Body of pancreas (tissue), 4 donors: ENCODE measurements at regions not wholly inside any gene's neighbourhood (a gene's known extent, or its start where the extent isn't known, plus 50 kb on each side); places are given as distances from the start of the nearest gene placed in this dataset.

Experiments
- ATAC-seq: fragments of 150-250 bp; one replicate; pipeline ENCODE4 v1.9.1; 2016
- DNase-seq, 4 donors: peaks; one replicate each; pipeline ENCODE4 v3.0.0-alpha.2; 2019
- H3K27ac ChIP-seq, 4 donors: fragments of 200-600 bp; sonication (generic); 1 replicate in 3 of 4; 2 replicates in 1 of 4; pipeline versions ENCODE4 v1.5.1 to v1.6.1; 2016 to 2019; ENCODE audit warnings: mild to moderate bottlenecking in 1 of 4, mixed read lengths in 1 of 4, moderate library complexity in 1 of 4
- H3K27me3 ChIP-seq, 2 donors: fragments of 200-600 bp; sonication (generic); one replicate each; pipeline ENCODE4 v1.6.0; 2016; ENCODE audit warnings: mild to moderate bottlenecking in 1 of 2
- H3K36me3 ChIP-seq, 2 donors: fragments of 200-600 bp; sonication (generic); replicated peaks in 1 of 2; 2 replicates each; pipeline ENCODE4 v1.5.1; 2016; ENCODE audit warnings: low read depth in 2 of 2; ENCODE audit not compliant: insufficient read depth in 1 of 2
- H3K4me1 ChIP-seq: fragments of 200-600 bp; sonication (generic); one replicate; pipeline ENCODE4 v1.6.0; 2016
- H3K4me3 ChIP-seq, 2 donors: fragments of 200-600 bp; sonication (generic); 1 replicate in 1 of 2; 2 replicates in 1 of 2; pipeline ENCODE4 v1.5.1; 2016 to 2019
- H3K9me3 ChIP-seq, 3 donors: fragments of 200-600 bp; sonication (generic); 1 replicate in 2 of 3; 2 replicates in 1 of 3; pipeline ENCODE4 v1.5.1; 2016
- CTCF ChIP-seq, 7 experiments: fragments of 450-650 bp in 4 of 7; fragments of 200-600 bp in 3 of 7; sonication (generic) in 3 of 7; IDR thresholded peaks; one replicate each; pipeline ENCODE4 v1.5.1; 2016 to 2019; ENCODE audit warnings: antibody characterized with exemption in 7 of 7
- POLR2A ChIP-seq, 3 donors: fragments of 450-650 bp; IDR thresholded peaks; one replicate each; pipeline ENCODE4 v1.6.1; 2016; ENCODE audit warnings: antibody characterized with exemption in 3 of 3, mild to moderate bottlenecking in 2 of 3
- WGBS, 2 donors: methylation state at CpG; one replicate each; pipeline ENCODE4 v1.1.5; 2017; 5-methylcytosine and 5-hydroxymethylcytosine counted together
- intact Hi-C: fragments of 100-400 bp; cut with DNase I; formaldehyde crosslinking; loops from one replicate; pipeline ENCODE4 v1.15.1; 2023

DNA sequence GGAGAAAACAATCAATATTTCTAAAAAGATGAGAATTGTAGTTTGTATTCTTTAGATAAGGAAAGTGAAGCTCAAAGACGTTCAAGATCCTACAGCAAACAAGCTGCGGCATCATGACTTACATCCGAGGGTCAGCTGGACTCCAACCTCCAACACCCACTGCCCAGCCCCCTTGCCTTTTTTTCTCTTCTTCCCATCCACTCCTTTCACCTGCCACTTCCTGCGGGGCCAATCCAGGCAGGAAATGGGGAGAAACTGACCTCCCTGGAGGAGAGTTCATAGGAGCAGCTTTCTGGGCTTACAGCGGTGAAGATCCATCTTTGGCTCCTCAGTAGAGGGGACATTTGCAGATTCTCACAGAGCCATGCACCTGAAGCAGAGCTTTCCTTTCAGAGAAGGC, 361.5 kb downstream of the PTPRU start:
- no peak for ATAC-seq
- intact Hi-C loops = no loop called here
- DNase-seq = no peak
- Histone ChIP-seq H3K27me3 (no peaks in the 10 kb centered on the region), H3K4me3 (no peak overlapping the region), H3K4me1 (no peaks in the 10 kb centered on the region), H3K27ac (no peak overlapping the region), H3K36me3 (no peaks in the 10 kb centered on the region), H3K9me3 (no peaks in the 10 kb centered on the region)
- TF ChIP-seq CTCF (IDR thresholded peaks at IDR 0.05) (no peak), POLR2A (IDR thresholded peaks at IDR 0.05) (no peak)
- 62 to 65% methylated on average over 5 of the region's 5 CpGs for WGBS, 2 donors

- Histone ChIP-seq H3K36me3 (no peaks in the 10 kb centered on the region), H3K4me3 (no peak overlapping the region), H3K27ac (no peak overlapping the region), H3K27me3 (no peaks in the 10 kb centered on the region), H3K9me3 (no peaks in the 10 kb centered on the region), H3K4me1 (no peaks in the 10 kb centered on the region)
- DNase-seq (no peak), ATAC-seq (no peak)
- WGBS, 2 donors = 70 to 71% methylated on average over 4 of the region's 4 CpGs
- TF ChIP-seq CTCF (IDR thresholded peaks at IDR 0.05) = no peak
- TF ChIP-seq POLR2A (IDR thresholded peaks at IDR 0.05) = no peak
- intact Hi-C loops = no loop called here
Measured at GRCh38 chr1:29593601-29594382, 357.5 kb downstream of the PTPRU start.

- H3K4me3 ChIP-seq = no peak overlapping the region
- no peaks in the 10 kb centered on the region for H3K36me3 ChIP-seq
- no peaks in the 10 kb centered on the region for H3K9me3 ChIP-seq
- TF ChIP-seq CTCF (IDR thresholded peaks at IDR 0.05) = no peak
- no peak for TF ChIP-seq POLR2A (IDR thresholded peaks at IDR 0.05)
- intact Hi-C loops = no loop called here
- H3K4me1 ChIP-seq = no peaks in the 10 kb centered on the region
- ATAC-seq (no peak), DNase-seq (no peak)
- H3K27ac ChIP-seq = no peak overlapping the region
- 55 to 61% methylated on average over 5 of the region's 5 CpGs for WGBS, 2 donors
- H3K27me3 ChIP-seq = no peaks in the 10 kb centered on the region
Measured at GRCh38 chr1:29592731-29593130, 356.4 kb downstream of the PTPRU start.

DNA sequence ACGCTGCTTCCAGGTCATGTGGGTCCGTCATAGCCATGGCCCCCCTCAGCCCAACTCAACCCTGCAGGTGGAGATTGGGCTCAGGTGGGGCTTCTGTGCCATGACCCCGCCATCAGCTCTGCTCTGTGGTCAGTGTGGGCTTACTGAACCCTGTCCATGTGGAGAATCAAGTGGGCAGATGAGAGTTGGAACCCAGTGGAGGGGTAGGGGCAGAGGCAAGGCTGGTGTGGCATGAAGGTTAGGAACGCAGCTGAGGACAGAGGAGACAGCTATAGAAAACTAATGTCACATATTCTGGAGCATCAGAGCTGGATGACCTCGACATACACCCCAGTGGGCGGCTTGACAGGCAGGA, 355.9 kb downstream of the PTPRU start:
- Histone ChIP-seq H3K27ac (no peak overlapping the region), H3K4me1 (no peaks in the 10 kb centered on the region), H3K36me3 (no peaks in the 10 kb centered on the region), H3K27me3 (no peaks in the 10 kb centered on the region), H3K4me3 (no peak overlapping the region), H3K9me3 (no peaks in the 10 kb centered on the region)
- ATAC-seq (no peak), DNase-seq (no peak)
- intact Hi-C loops = no loop called here
- WGBS, 2 donors = 48 to 79% methylated on average over 6 of the region's 6 CpGs
- TF ChIP-seq CTCF (IDR thresholded peaks at IDR 0.05) (no peak), POLR2A (IDR thresholded peaks at IDR 0.05) (no peak)

- TF ChIP-seq POLR2A (IDR thresholded peaks at IDR 0.05) = no peak
- TF ChIP-seq CTCF (IDR thresholded peaks at IDR 0.05) = no peak
- H3K36me3 ChIP-seq = no peaks in the 10 kb centered on the region
- ATAC-seq (no peak), DNase-seq (no peak)
- H3K4me1 ChIP-seq = no peaks in the 10 kb centered on the region
- intact Hi-C loops = no loop called here
- no peak overlapping the region for H3K27ac ChIP-seq
- no peak overlapping the region for H3K4me3 ChIP-seq
- H3K9me3 ChIP-seq = no peaks in the 10 kb centered on the region
- 59 to 63% methylated on average over 12 to 13 of the region's 13 CpGs for WGBS, 2 donors
- H3K27me3 ChIP-seq = no peaks in the 10 kb centered on the region
Measured at GRCh38 chr1:29591601-29592260, 355.4 kb downstream of the PTPRU start.
